Thoracic aorta (tissue), 2 donors: ENCODE measurements at regions not wholly inside any gene's neighbourhood (a gene's known extent, or its start where the extent isn't known, plus 50 kb on each side); places are given as distances from the start of the nearest gene placed in this dataset.

ENCODE experiments used
- ATAC-seq: fragments of 150-250 bp; one replicate; pipeline ENCODE4 v1.8.0; 2017; ENCODE audit warnings: low read depth; ENCODE audit not compliant: insufficient number of reproducible peaks, low FRiP score
- DNase-seq: peaks from one replicate; pipeline ENCODE4 v3.0.0-alpha.2; 2020; ENCODE audit warnings: low spot score
- H3K27ac ChIP-seq, 2 donors: fragments of 200-600 bp; sonication (generic); 1 replicate in 1 of 2; 2 replicates in 1 of 2; pipeline ENCODE4 v1.5.1; 2016; ENCODE audit warnings: mild to moderate bottlenecking in 2 of 2, moderate library complexity in 2 of 2
- H3K27me3 ChIP-seq: fragments of 200-600 bp; sonication (generic); replicated peaks from 2 replicates; pipeline ENCODE4 v1.6.0; 2016; ENCODE audit warnings: mild to moderate bottlenecking; ENCODE audit not compliant: insufficient read depth
- H3K36me3 ChIP-seq: fragments of 200-600 bp; sonication (generic); one replicate; pipeline ENCODE4 v1.5.1; 2016
- H3K4me1 ChIP-seq, 2 donors: fragments of 200-600 bp; sonication (generic); 1 replicate in 1 of 2; 2 replicates in 1 of 2; pipeline versions ENCODE4 v1.5.1 to v1.6.0; 2016; ENCODE audit warnings: low read depth in 2 of 2, mild to moderate bottlenecking in 1 of 2; ENCODE audit not compliant: control insufficient read depth in 1 of 2
- H3K4me3 ChIP-seq: fragments of 200-600 bp; sonication (generic); 2 replicates; pipeline ENCODE4 v1.5.1; 2016; ENCODE audit warnings: mild to moderate bottlenecking
- H3K9me3 ChIP-seq: fragments of 200-600 bp; sonication (generic); 2 replicates; pipeline ENCODE4 v1.5.1; 2016
- CTCF ChIP-seq: fragments of 200-600 bp; sonication (generic); IDR thresholded peaks from one replicate; pipeline ENCODE4 v1.5.1; 2019; ENCODE audit warnings: antibody characterized with exemption

DNA sequence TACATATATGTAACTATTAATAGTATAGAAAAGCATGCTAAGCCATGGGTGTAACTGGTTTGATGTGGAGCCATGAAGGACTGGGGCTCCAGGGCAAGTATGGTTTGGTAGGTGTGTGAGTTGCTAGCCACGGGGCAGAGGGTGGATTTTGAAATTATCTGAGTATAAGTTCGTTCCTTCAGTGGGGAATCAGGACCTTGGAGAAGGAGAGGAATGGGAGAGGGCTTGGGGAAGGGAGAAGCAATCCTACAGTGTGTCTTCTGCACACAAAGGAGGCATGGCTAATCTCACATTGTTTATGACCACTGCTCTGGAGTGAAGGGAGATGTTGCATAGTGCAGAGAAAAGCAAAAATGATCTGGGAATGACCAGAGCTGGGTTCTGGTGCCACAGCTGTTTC, 127.8 kb upstream of the CADM1 start:
- Histone ChIP-seq H3K27ac (no peak overlapping the region), H3K27me3 (no peaks in the 10 kb centered on the region), H3K9me3 (no peaks in the 10 kb centered on the region), H3K4me3 (no peak overlapping the region), H3K36me3 (no peaks in the 10 kb centered on the region), H3K4me1 (no peaks in the 10 kb centered on the region)
- ATAC-seq (no peak), DNase-seq (no peak)
- no peak for TF ChIP-seq CTCF

DNA sequence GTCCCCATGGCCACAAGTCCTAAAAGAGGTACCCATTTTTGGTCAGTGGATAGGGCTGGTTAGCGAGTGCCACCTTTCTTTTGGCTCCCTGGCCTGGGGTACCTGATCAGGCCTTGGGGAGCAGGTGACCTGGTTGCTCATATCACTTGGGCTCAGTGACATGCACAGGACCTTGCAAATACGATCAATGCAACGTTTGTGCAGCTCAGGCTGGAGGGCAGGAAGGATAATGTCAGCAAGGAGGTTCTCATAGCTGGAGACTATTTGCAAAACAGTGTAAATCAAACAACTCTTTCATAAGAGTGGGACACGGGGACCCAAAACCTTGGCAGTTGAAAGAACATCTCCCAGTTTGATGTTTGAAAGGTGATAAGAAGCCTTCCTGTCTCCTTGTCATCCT, 127.4 kb upstream of the CADM1 start:
- no peaks in the 10 kb centered on the region for H3K36me3 ChIP-seq
- no peaks in the 10 kb centered on the region for H3K4me1 ChIP-seq
- no peak for TF ChIP-seq CTCF
- no peaks in the 10 kb centered on the region for H3K27me3 ChIP-seq
- H3K4me3 ChIP-seq = no peak overlapping the region
- H3K9me3 ChIP-seq = no peaks in the 10 kb centered on the region
- H3K27ac ChIP-seq = no peak overlapping the region
- ATAC-seq (no peak), DNase-seq (no peak)

DNA sequence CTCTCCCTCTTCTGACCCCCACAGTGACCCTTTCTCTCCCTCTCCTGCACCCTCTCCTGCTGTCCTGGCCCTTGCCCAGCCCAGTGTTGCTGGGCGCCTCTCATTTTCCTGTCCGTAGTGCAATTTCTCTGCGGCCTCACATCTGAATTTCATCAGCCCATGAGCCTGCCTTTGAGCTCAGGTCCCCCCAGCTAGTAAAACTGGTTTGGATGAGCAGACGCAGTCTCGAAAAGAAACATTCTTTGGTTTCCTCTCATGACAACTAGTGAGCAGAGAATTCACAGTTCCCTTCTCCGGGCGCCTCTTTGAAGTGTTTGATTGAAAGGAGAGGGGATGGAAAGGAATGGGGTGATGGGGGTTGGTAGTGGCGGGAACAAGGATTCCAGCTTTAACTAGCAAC, 126.0 kb upstream of the CADM1 start:
- no peak for DNase-seq
- Histone ChIP-seq H3K36me3 (no peaks in the 10 kb centered on the region), H3K4me1 (no peaks in the 10 kb centered on the region), H3K27me3 (no peaks in the 10 kb centered on the region), H3K4me3 (no peak overlapping the region), H3K27ac (no peak overlapping the region), H3K9me3 (no peaks in the 10 kb centered on the region)
- ATAC-seq = no peak
- no peak for TF ChIP-seq CTCF

DNA sequence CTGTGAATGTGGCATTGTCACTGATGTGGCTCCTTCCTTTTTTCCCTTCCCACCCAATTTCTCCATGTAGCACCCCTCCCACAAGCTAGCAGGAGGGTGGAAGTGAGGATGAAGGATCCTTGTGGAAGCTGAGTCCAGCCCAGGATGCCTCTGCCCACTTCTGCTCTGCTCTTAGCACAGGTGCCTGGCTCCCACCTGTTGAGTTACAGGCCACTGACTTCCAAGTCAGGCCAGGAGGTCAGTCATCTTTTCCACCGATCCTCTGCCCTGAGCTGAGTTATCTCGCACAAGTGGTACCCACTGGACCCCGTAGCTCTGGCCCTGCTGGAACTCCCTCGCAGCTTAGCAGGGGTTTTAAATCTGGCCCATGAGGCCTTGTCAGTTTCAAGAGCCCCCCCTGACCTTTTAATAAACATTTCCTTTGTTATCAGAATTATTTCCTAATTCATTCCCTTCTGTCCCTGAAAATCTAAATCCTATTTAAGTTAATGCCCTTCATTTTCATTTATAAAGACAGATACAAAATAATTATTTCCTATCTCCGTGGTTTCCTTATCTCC, 125.3 kb upstream of the CADM1 start:
- Histone ChIP-seq H3K4me1 (no peaks in the 10 kb centered on the region), H3K27ac (no peak overlapping the region), H3K27me3 (no peaks in the 10 kb centered on the region), H3K9me3 (no peaks in the 10 kb centered on the region), H3K36me3 (no peaks in the 10 kb centered on the region), H3K4me3 (no peak overlapping the region)
- DNase-seq = no peak
- TF ChIP-seq CTCF = no peak
- no peak for ATAC-seq

DNA sequence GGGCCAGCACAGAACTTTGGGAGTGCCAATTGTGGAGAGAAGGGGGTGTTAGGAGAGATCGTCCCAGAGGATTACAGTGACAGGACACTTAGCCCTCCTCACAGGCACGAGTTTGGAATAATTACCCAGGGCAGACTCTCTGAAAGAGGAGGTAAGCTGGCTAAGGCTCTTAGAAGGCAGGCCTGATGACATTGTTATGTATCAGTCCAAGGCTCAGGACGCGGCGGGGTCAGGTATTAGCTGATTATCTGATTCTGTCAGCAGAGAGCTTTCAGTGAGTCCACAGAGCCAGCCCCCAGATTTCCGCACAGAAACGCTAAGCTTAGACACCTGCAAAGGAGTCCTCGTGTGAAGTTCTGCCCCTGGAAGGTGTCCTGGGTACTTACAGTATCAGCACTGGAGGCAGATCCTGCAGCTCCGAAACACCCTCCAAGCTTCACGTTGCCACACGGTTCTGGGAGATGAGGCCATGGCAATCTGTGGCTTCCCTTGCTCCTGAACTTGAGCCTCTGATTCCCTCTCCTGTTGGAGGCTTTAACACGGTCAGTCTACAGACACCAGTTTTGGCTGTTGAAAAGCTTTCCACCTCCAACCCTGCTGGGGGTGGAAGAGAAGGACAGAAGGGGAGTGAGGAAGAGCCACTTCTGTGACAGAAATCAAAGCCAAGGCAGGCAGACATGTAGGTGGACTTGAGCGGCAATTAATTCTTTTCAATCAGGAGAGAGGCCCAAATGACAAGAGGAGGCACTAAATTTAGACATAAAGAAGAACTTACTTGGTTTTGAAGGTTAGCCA, 123.6 kb upstream of the CADM1 start:
- TF ChIP-seq CTCF = no peak

More for the DNA sequence above, 123.6 kb upstream of the CADM1 start:
- Histone ChIP-seq H3K4me1 (peaks cover 2 to 7% of the 10 kb centered on the region in 2 donors), H3K9me3 (no peaks in the 10 kb centered on the region), H3K27ac (no peak overlapping the region), H3K27me3 (no peaks in the 10 kb centered on the region), H3K36me3 (no peaks in the 10 kb centered on the region), H3K4me3 (no peak overlapping the region)
- ATAC-seq (no peak), DNase-seq (no peak)
